Urothelium cell line (cell line): ENCODE measurements at regions not wholly inside any gene's neighbourhood (a gene's known extent, or its start where the extent isn't known, plus 50 kb on each side); places are given as distances from the start of the nearest gene placed in this dataset.

Source experiments
- DNase-seq: peaks from one replicate; pipeline ENCODE4 v3.0.0; 2011; ENCODE audit warnings: low spot score, mixed read lengths
- FAIRE-seq: peaks from 2 replicates; lab custom pipeline; 2011; peaks lifted over from hg19 to GRCh38; lab: Jason Lieb, UNC

- no peak for FAIRE-seq
- no peak for DNase-seq
Measured at GRCh38 chr2:18467749-18468360, 92.6 kb downstream of the RDH14 start.

GRCh38 chr2:18465979-18466378 is 94.5 kb downstream of the RDH14 start:
- FAIRE-seq (no peak), DNase-seq (no peak)

- FAIRE-seq (no peak), DNase-seq (no peak)
Measured at GRCh38 chr2:18464913-18465312, 95.5 kb downstream of the RDH14 start.

- DNase-seq: no peak
- FAIRE-seq: no peak
Measured at GRCh38 chr2:18456026-18456425, 104.4 kb downstream of the RDH14 start.

GRCh38 chr2:18455236-18455862 is 105.1 kb downstream of the RDH14 start:
- FAIRE-seq (no peak), DNase-seq (peak; percentile 23)

- DNase-seq (no peak), FAIRE-seq (no peak)
Measured at GRCh38 chr2:18454692-18455235, 105.7 kb downstream of the RDH14 start.

GRCh38 chr2:18446715-18447114 is 113.7 kb downstream of the RDH14 start:
- FAIRE-seq: no peak
- DNase-seq: no peak

GRCh38 chr2:18445433-18446320 is 114.8 kb downstream of the RDH14 start:
- DNase-seq (no peak), FAIRE-seq (no peak)

- FAIRE-seq: no peak
Measured at GRCh38 chr2:18444806-18445205, 115.6 kb downstream of the RDH14 start.

GRCh38 chr2:18441583-18441982 is 118.9 kb downstream of the RDH14 start:
- DNase-seq (no peak), FAIRE-seq (no peak)

More at GRCh38 chr2:18444806-18445205, 115.6 kb downstream of the RDH14 start:
- no peak for DNase-seq

- no peak for FAIRE-seq
- DNase-seq: no peak
Measured at GRCh38 chr2:18440777-18441176, 119.7 kb downstream of the RDH14 start.

- FAIRE-seq (no peak), DNase-seq (no peak)
Measured at GRCh38 chr2:18440141-18440661, 120.3 kb downstream of the RDH14 start.

GRCh38 chr2:18439716-18440115 is 120.7 kb downstream of the RDH14 start:
- FAIRE-seq (no peak), DNase-seq (no peak)

GRCh38 chr2:18437909-18438308 is 122.5 kb downstream of the RDH14 start:
- FAIRE-seq: no peak
- DNase-seq: no peak

- no peak for DNase-seq
- FAIRE-seq: no peak
Measured at GRCh38 chr2:18436503-18437005, 123.9 kb downstream of the RDH14 start.

- FAIRE-seq (no peak), DNase-seq (peak; percentile 34)
Measured at GRCh38 chr2:18435426-18436037, 124.9 kb downstream of the RDH14 start.

GRCh38 chr2:18433872-18434271 is 126.6 kb downstream of the RDH14 start:
- no peak for DNase-seq
- no peak for FAIRE-seq

- DNase-seq (no peak), FAIRE-seq (no peak)
Measured at GRCh38 chr2:18432999-18433398, 127.5 kb downstream of the RDH14 start.

GRCh38 chr2:18430996-18431748 is 129.3 kb downstream of the RDH14 start:
- no peak for DNase-seq

GRCh38 chr2:18428516-18428915 is 131.9 kb downstream of the RDH14 start:
- no peak for FAIRE-seq

More at GRCh38 chr2:18430996-18431748, 129.3 kb downstream of the RDH14 start:
- FAIRE-seq: no peak

More at GRCh38 chr2:18428516-18428915, 131.9 kb downstream of the RDH14 start:
- DNase-seq: no peak
